ENCODE measurements at regions not wholly inside any gene's neighbourhood (a gene's known extent, or its start where the extent isn't known, plus 50 kb on each side); places are given as distances from the start of the nearest gene placed in this dataset.
"Not testable (repeated sequence)": the region's sequence is repeated elsewhere in the genome, so short reads cannot be mapped to it uniquely, and the experiment has no call there.

DNA sequence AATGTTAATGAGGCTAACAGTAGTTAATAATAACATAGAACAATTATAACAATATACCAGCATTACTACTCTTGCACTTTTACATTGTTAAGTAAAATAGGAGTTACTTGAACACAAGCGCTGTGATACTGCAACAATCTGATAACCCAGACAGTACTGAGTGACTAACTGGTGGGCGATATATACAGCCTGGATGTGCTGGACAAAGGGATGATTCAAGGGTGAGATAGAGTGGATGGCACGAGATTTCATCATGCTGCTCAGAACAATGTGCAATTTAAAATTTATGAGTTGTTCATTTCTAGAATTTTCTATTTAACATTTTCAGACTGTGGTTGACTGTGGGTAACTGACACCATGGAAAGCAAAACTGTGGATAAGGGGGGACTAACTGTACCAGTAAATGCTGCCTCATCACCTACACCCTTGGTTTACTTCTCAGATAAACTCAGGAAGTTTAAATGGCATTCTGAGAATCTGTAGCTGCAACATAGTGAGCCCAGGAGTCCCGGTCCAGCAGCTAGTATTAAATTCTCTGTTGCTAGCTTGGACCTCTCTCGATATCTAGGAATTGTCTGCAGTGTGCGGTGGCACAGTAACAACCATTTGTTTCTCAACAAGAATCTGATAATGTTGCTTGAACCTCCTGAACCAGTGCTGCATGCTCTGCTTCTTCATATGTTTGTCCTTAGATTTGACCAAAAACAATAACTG, 80.9 kb upstream of the SEC22B start:
- H3K27me3 ChIP-seq (ENCODE audit: control insufficient read depth, insufficient read depth); DNase-seq; H3K9me3 ChIP-seq (ENCODE audit: control insufficient read depth, low read length); H3K27ac ChIP-seq (ENCODE audit: low read length); H3K4me1 ChIP-seq (ENCODE audit: control insufficient read depth, insufficient read depth, low read length); H3K4me3 ChIP-seq (ENCODE audit: low read length); intact Hi-C loops (cut with DNase I): not testable (repeated sequence)
- ATAC-seq, result peak in 1 of 2 donors; percentile 13
- WGBS, result no CpG with 5 or more reads among the region's 6 CpGs

DNA sequence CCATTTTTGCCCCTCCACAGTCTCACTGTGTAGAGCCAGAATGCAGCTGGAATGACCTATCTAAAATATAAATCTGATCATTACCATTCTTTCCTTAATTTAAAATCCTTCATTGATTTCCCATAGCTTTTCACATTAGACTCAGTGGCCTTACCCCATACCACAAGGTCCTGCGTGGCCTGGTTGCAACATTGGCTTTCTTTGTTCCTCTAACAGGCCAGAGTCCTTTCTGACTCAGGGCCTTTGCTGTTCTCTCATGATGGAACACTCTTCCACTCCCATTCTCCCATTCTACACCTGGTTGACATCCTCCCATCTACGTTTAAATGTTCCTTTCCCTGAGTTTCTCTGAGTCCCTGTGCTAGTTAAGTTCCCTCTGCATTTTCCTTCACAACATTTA, 74.4 kb upstream of the SEC22B start:
- H3K4me3 ChIP-seq (ENCODE audit: low read length); H3K27me3 ChIP-seq (ENCODE audit: control insufficient read depth, insufficient read depth); H3K9me3 ChIP-seq (ENCODE audit: control insufficient read depth, low read length); ATAC-seq; intact Hi-C loops (cut with DNase I); H3K27ac ChIP-seq (ENCODE audit: low read length); H3K4me1 ChIP-seq (ENCODE audit: control insufficient read depth, insufficient read depth, low read length); DNase-seq: not testable (repeated sequence)
- no CpG with 5 or more reads among the region's 2 CpGs for WGBS

DNA sequence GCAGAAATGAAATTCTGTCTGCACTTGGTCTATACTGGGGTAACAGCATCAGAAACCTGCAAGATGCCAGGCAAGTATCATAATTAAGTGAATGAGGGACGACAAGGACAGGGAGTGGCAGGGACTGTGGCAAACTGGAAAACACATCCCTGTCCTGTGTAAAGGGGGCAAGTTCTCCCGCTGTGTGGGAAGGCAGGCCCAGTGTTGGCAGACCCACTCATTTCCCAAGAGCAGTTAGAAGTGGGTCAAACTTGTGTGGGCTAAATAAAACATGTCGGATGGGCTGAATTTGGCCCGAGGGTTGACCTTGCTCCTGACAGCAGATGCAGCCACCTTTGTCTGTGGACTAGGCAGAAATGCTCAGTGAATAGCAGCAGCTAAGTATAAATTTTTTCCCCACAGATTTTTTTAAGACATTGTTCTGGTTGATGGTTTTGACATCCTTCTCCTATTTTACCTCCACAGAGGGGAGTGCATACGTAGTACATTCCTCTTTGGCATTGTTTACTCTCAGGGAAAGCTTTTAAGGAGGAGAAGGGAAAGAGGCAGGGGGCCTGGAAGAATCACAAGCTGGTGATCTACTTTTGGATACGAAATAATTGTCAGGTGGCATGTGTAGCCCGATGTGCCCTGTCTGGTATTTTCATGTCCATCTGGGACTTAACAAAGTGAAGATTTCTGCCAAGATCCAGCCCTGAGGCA, 72.6 kb upstream of the SEC22B start:
- H3K4me1 ChIP-seq (ENCODE audit: control insufficient read depth, insufficient read depth, low read length); DNase-seq; H3K4me3 ChIP-seq (ENCODE audit: low read length); H3K27ac ChIP-seq (ENCODE audit: low read length); intact Hi-C loops (cut with DNase I); ATAC-seq; H3K9me3 ChIP-seq (ENCODE audit: control insufficient read depth, low read length); H3K27me3 ChIP-seq (ENCODE audit: control insufficient read depth, insufficient read depth): not testable (repeated sequence)
- WGBS, result no CpG with 5 or more reads among the region's 7 CpGs

GRCh38 chr1:120248203-120248602, 71.9 kb upstream of the SEC22B start:
- intact Hi-C loops (cut with DNase I); H3K27me3 ChIP-seq (ENCODE audit: control insufficient read depth, insufficient read depth); H3K4me1 ChIP-seq (ENCODE audit: control insufficient read depth, insufficient read depth, low read length); H3K9me3 ChIP-seq (ENCODE audit: control insufficient read depth, low read length); DNase-seq; H3K27ac ChIP-seq (ENCODE audit: low read length); ATAC-seq; H3K4me3 ChIP-seq (ENCODE audit: low read length): not testable (repeated sequence)
- no CpG with 5 or more reads among the region's 2 CpGs for WGBS

DNA sequence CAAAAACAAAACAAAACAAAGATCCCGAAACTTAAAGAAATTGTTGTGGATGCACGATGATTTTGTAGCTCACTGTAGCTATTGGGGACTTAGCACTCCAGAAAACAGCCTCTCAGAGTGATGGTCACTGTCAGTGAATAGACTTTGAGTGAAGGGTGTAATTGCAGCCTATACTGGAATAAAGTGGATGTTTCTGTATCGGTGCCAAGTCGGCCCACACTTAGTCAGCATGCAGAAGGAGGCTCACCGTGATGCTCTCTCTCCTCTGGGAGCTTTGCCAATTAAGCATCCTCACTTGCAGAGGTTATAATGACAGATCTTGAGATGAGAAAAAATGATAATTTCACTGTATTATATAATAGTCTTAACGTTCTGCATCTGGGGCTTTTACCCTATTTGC, 67.5 kb upstream of the SEC22B start:
- H3K27ac ChIP-seq (ENCODE audit: low read length); H3K9me3 ChIP-seq (ENCODE audit: control insufficient read depth, low read length); H3K4me3 ChIP-seq (ENCODE audit: low read length); intact Hi-C loops (cut with DNase I); H3K4me1 ChIP-seq (ENCODE audit: control insufficient read depth, insufficient read depth, low read length); DNase-seq; H3K27me3 ChIP-seq (ENCODE audit: control insufficient read depth, insufficient read depth): not testable (repeated sequence)
- peak in 1 of 2 donors; percentile 68 for ATAC-seq
- WGBS, result no CpG with 5 or more reads among the region's 6 CpGs

DNA sequence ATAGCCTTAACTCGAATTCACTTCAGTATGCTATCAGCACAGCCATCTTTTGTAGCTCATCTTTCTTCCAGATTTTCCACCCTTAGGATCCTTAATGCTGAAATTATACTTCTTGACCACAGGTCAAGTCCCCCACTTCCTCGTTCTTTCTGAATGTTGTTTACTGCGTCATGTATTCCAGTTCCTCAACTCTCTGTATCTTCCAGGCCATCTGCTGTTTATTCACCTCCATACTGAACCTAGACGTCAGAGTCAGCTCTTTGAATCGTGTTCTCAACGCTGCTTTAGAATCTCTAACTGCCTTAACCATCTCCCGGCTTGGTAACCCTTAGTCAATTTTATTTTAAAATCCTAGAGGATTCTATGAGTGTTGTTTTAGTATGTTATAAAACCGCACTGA, 66.3 kb upstream of the SEC22B start:
- ATAC-seq; DNase-seq; H3K4me3 ChIP-seq (ENCODE audit: low read length); H3K27me3 ChIP-seq (ENCODE audit: control insufficient read depth, insufficient read depth); intact Hi-C loops (cut with DNase I); H3K27ac ChIP-seq (ENCODE audit: low read length); H3K9me3 ChIP-seq (ENCODE audit: control insufficient read depth, low read length); H3K4me1 ChIP-seq (ENCODE audit: control insufficient read depth, insufficient read depth, low read length): not testable (repeated sequence)
- WGBS, result no CpG with 5 or more reads among the region's 8 CpGs

- no CpG with 5 or more reads among the region's 5 CpGs for WGBS
- H3K4me3 ChIP-seq (ENCODE audit: low read length); H3K9me3 ChIP-seq (ENCODE audit: control insufficient read depth, low read length); H3K27me3 ChIP-seq (ENCODE audit: control insufficient read depth, insufficient read depth); H3K4me1 ChIP-seq (ENCODE audit: control insufficient read depth, insufficient read depth, low read length); DNase-seq; intact Hi-C loops (cut with DNase I); H3K27ac ChIP-seq (ENCODE audit: low read length): not testable (repeated sequence)
- peak in 1 of 2 donors; percentile 49 for ATAC-seq
Measured at GRCh38 chr1:120241868-120242267, 65.5 kb upstream of the SEC22B start.

- H3K27me3 ChIP-seq (ENCODE audit: control insufficient read depth, insufficient read depth); H3K4me1 ChIP-seq (ENCODE audit: control insufficient read depth, insufficient read depth, low read length); H3K27ac ChIP-seq (ENCODE audit: low read length); H3K4me3 ChIP-seq (ENCODE audit: low read length); H3K9me3 ChIP-seq (ENCODE audit: control insufficient read depth, low read length); DNase-seq; ATAC-seq; intact Hi-C loops (cut with DNase I): not testable (repeated sequence)
- no CpG with 5 or more reads among the region's 1 CpG for WGBS
Measured at GRCh38 chr1:120240181-120240580, 63.9 kb upstream of the SEC22B start.

DNA sequence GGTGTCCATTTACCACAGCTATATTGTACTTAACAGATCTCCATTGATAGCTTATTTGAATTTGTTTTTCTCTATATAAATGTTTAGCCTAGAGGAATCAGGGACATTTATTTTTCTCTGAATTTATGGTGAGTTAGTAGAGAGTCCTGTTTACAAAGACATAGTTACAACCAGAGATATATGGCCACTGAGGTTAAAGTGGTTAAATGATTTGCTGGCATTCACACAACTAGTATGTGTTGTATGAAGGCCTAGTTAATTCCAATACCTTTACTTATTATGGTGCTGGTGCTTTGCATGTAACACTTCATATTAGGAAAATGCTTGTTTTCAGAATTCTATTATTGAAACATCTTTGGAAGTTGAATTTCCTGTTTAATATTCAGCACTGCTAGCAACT, 63.0 kb upstream of the SEC22B start:
- DNase-seq; H3K4me1 ChIP-seq (ENCODE audit: control insufficient read depth, insufficient read depth, low read length); H3K27ac ChIP-seq (ENCODE audit: low read length); intact Hi-C loops (cut with DNase I); H3K4me3 ChIP-seq (ENCODE audit: low read length); H3K27me3 ChIP-seq (ENCODE audit: control insufficient read depth, insufficient read depth); H3K9me3 ChIP-seq (ENCODE audit: control insufficient read depth, low read length); ATAC-seq: not testable (repeated sequence)

- intact Hi-C loops (cut with DNase I); DNase-seq; H3K4me1 ChIP-seq (ENCODE audit: control insufficient read depth, insufficient read depth, low read length); H3K27ac ChIP-seq (ENCODE audit: low read length); H3K4me3 ChIP-seq (ENCODE audit: low read length); ATAC-seq; H3K9me3 ChIP-seq (ENCODE audit: control insufficient read depth, low read length); H3K27me3 ChIP-seq (ENCODE audit: control insufficient read depth, insufficient read depth): not testable (repeated sequence)
- no CpG with 5 or more reads among the region's 2 CpGs for WGBS
Measured at GRCh38 chr1:120238867-120239266, 62.5 kb upstream of the SEC22B start.

GRCh38 chr1:120233661-120234018, 57.3 kb upstream of the SEC22B start:
- DNase-seq; intact Hi-C loops (cut with DNase I); H3K9me3 ChIP-seq (ENCODE audit: control insufficient read depth, low read length); H3K4me1 ChIP-seq (ENCODE audit: control insufficient read depth, insufficient read depth, low read length); H3K4me3 ChIP-seq (ENCODE audit: low read length); H3K27ac ChIP-seq (ENCODE audit: low read length); H3K27me3 ChIP-seq (ENCODE audit: control insufficient read depth, insufficient read depth): not testable (repeated sequence)
- peak; percentile 58 to 65 for ATAC-seq
- WGBS, result no CpG with 5 or more reads among the region's 2 CpGs

Measured in right cardiac atrium (tissue), 5 donors.